ENCODE measurements at regions not wholly inside any gene's neighbourhood (a gene's known extent, or its start where the extent isn't known, plus 50 kb on each side); places are given as distances from the start of the nearest gene placed in this dataset.

DNA sequence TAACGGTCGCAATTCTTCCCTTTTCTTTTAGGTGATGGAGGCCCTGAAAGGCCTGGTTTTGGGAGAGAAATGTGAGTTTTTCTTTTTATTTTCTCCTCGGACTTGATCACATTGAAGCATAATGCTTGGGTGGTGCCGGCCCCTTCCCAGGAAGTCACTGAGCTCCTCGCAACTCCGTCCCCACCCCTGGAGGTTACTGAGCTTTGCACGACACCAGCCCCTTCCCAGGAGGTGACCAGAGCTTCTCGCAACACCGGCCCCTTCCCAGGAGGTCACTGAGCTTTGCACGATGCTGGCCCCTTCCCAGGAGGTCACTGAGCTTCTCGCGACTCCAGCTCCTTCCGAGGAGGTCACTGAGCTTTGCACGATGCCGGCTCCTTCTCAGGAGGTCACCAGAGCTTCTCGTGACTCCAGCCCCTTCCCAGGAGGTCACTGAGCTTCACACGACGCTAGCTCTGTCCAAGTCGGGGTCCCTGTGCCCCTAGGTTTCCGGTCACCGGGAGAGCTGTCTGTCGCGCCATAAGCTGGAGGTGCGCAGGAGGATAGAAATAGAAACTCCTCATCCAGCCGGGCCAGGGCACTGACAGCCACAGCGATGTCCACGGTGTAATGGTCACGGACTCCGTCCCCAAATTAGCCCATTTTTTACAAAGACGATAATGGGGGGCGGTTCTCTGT lies 586.4 kb downstream of the BRD1 start:
- DNase-seq = no peak

DNA sequence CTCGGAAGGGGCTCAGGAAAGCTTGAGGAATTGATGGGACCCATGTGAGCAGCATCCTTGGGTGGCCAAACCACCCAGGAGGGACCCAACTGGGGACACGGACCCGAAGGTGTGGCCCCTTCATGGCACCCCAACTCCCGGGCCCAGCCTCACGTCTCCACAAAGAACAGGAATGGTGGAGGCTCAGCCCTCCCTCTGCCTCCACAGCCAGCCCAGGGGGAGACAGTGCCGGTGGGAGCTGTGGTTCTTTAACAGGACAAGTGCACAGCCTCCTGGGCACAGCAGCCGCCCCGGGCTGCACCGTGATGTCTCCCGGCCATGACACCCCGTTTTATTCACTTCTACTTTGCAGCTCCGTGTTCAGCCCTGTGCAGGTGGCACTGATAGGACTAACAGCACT lies 587.2 kb downstream of the BRD1 start:
- DNase-seq = no peak

- no peak for DNase-seq
Observed at GRCh38 chr22:49240016-49240380, 587.7 kb downstream of the BRD1 start.

DNA sequence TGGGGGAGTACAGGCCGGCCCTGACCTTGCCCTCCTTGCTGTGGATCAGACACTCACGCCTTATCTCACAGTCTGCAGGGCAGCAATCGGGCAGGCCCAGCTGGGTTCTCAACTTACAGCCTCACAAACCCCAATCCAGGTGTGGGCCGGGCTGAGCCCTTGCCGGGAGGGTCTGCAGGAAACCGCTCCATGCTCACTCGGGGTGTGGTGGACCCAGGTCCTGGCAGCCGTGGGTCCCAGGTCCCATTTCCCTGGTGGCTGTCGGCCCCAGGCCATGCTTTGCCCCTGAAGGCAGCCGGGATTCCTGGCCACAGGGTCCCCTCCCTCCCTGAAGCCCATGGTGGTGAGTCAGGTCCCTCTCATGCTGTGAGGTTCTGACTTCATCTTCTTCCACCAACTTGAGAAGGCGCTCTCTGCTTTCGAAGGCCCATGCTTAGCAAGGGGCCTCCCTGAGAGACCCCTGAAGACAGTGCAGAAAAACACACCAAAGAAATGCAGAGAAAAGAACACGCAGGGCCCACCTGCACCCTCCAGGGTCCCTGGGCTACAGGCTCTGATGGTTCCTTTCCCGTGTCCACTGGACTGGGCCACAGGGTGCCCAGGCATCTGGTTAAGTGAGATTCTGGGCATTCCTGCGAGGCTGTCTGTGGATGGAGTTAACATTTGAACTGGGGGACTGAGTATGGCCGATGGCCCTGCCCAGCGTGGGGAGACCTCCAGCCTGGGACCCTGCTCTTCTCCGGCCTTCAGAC lies 588.2 kb downstream of the BRD1 start:
- no peak for DNase-seq

DNA sequence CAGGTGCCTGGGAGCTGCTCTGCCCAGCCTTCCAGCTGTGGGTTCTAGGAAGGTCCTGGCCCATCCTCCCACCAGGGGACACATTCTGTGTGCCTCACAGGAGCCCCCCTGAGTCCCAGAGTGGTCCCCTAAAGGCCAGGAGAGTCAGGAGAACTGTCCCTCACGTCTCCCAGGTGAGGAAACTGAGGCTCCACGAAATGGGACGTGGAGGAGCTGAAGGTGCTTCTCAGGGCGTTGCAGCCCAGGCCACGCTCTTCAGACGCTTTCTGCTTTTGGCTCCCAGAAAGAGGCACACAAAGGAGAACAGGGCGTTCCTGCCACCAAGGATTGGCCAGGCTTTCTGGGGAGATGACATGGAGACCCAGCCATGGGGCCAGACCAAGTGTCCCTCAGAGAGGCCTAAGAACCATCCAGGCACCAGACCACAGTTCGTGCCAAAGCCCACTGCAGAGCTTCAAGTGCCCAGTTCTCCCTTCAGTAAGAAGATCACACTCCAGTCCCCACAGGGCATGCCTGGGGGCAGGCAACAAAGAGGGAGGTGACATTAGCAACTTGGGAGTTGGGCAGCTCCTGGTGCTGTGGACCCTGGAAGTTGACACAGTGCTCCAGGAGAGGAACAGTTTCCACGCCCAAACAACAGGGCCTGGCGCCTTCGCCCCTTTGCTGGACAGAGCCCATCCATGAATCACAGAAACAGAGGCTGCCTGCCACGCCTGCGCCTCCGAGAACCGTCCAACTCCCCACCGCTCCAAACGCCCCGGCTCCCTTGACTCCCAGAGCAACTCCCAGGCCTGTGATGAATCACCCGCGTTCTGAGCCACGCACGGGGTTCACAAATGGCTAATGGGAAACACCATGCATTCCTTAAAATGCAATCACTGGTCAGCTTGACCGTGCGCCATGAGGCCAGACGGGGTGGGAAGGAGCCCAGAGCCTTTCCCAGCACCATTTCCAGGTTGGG lies 589.2 kb downstream of the BRD1 start:
- DNase-seq = no peak

DNA sequence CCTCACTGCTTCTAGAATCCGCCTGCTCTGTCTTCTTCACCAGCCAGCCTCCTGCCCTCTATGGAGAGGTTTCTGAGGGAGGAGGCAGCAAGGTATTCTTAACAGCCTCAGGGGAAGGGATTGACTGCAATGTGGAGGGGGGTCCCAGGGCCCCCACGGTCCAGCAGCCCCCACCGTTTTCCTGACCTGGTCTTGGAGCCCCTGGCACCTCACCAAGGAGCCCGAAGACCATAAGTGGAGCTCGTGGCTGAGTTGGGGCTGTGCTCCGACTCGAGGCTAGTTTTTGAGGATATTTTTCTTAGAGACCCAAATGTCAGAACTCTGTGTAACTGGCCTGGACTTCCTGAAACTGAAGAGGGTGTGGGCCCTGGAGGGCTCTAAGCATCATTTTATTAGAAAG lies 590.0 kb downstream of the BRD1 start:
- no peak for DNase-seq

DNA sequence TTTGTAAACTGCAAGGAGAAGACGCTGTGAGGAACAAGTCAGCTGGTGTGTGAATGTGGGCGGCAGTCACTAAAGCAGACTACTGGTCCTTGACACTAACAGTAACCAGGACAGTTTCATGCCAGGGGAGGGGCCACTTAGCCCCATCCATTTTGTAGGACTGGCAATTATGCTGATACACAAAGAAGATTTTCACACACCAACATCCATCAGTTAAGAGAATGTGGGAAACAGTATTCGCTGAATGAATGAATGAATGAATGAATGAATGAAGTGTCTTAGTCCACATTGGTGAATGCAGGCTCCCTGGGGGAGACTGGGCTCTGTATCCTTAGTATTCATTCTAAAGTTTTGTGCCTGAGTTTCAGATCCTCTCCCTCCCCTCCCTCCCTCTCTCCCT lies 590.4 kb downstream of the BRD1 start:
- DNase-seq = no peak

- no peak for DNase-seq
Observed at GRCh38 chr22:49236541-49237075, 591.1 kb downstream of the BRD1 start.

DNA sequence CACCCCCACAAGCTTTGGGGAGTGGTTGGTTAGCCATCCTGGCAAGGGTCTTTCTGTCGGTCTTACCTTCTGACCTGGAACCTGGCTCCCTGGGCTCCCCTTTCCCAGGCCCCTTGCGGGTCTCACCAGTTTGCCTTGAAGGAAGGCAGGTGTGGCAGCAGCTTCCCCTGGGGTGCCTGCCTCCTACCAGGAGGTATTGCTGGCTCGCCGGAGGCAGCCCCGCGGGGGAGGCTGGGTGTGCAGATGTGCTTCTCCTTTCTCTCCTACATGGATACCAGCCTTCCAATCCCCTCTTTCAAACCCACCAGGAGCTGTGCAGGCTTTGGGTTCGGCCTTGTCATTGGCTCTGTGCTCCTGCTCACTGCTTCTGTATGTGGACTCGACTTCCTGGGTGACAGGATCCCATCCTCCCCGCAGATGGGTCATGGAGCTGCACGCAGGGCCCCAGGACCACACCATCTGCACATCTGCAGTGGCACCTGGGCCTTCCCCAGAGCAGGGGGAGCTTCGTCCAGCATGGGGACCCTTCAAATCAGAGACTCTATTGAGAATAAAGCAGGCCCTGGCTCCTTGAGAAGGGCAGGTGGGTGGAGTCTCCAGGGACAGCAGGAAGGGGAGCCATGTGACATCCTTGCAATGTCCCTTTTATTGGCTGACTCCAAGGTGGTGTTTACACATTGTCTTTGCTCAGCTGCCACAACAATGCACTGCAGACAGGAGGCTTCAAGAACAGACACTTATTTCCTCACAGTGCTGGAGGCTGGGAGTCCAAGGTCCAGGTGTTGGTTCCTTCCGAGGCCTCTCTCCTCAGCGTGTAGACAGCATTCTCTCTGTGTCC lies 592.0 kb downstream of the BRD1 start:
- no peak for DNase-seq

- no peak for DNase-seq
Observed at GRCh38 chr22:49234459-49234858, 593.2 kb downstream of the BRD1 start.

DNA sequence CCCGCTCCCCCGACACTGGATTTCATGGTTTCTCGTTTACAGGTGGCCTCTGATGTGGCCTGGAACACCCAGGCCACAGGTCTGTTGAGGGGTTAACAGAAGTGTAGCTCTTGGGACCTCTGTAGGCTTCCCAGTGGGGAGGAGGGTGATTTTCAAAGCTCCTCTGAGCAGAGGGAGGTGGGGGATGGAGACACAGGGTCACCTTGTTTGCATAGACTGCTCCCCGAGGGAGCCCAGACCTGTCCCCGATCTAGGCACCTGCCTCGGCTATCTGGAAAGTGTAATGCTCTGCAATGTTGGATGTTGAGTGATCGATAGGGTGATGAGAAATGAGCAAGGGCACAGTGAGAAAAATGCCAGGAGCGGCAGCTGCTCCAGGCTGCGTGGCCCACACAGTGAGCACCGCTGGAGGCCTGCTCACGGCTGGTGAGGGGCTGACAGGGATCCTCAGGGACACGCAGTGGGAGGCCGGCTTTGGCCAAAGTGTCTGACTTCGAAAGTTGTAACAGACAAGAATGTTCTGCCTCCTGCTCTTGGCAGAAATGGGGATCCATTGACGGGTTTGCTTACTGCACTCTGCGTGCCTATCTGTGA lies 594.1 kb downstream of the BRD1 start:
- no peak for DNase-seq

- DNase-seq = no peak
Observed at GRCh38 chr22:49232319-49233067, 595.2 kb downstream of the BRD1 start.

DNA sequence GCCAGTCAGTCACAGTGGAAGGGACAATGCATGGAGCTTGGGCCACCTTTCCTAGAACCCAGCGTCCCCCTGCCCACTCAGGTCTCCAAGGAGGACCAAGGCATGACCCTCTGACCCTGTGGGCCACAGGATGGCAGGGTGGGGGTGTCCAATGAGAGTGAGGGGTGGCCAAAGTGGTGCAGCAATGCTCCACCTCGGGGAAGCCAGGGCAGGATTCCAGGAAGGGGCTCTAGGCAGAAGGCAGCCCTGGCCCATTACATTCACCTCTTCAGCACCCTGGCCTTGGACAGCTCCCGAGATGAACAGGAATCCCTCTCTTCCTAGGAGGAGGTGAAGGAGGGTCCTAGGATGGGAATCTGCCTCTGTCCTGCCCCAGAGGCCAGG lies 597.5 kb downstream of the BRD1 start:
- DNase-seq = no peak

GRCh38 chr22:49229483-49230193 lies 598.0 kb downstream of the BRD1 start:
- no peak for DNase-seq

DNA sequence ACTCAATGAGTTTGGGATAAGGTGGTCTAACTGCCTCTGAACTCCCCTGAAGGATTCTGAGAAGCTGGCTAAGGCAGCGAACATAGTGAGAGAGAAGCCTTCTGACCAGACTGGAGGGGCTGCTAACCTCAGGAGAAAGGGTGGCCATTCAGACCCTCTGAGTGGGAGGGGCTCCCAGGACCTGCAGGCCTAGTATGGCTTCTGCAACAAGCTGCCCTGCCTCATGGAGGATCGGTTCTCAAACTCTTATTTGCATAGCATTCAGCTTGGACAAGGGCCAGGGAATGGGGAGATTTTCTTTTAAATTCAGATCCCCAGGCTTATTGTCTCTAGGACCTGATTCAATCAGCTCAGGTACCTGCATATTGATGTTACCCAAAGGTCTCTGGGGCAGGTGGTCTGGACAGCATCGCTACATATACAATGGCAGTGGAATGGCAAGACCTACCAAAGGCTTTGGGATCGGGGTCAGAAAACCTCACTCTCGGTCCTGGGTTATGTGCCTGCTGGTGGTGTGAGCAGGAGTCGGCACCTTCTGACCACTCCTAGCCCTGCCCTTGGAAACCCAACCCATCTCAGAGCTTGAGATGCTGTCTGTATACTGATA lies 599.1 kb downstream of the BRD1 start:
- no peak for DNase-seq

DNA sequence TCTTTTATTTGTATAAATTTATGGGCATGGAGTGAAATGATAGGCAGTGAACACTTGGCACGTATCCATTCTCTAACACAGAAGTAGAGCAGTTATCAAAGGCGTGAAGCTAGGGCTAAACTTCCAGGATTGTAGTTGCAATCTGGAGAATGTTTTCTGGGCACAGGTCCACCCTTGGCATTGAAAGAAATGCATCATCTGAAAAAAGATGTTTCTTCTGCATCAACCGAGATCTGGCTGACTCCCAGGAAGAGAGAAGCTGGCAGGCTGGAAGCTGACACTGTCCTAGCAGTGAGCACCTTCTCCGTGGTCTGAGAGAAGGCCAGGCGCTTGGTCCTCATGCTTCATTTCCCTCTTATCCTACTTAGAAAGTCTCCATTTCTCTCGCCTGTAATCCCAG lies 600.0 kb downstream of the BRD1 start:
- no peak for DNase-seq

DNA sequence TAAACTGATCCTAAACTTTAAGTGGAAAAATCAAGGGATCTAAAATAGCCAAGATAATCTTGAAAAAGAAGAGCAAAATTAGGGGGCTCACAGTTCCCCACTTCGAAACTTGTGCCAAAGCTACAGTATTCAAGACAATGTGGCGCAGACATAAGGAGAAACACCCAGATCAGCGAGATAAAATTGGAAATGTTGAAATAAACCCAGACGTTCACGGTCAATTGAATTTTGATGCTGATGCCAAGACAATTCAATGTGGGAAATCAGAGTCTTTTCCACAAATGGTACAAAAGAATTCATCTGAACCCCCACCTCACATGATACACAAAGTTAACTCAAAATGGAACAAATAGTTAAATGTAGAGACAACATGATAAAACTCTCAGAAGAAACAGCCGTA lies 601.6 kb downstream of the BRD1 start:
- no peak for DNase-seq

GRCh38 chr22:49224243-49224642 lies 603.4 kb downstream of the BRD1 start:
- no peak for DNase-seq

DNA sequence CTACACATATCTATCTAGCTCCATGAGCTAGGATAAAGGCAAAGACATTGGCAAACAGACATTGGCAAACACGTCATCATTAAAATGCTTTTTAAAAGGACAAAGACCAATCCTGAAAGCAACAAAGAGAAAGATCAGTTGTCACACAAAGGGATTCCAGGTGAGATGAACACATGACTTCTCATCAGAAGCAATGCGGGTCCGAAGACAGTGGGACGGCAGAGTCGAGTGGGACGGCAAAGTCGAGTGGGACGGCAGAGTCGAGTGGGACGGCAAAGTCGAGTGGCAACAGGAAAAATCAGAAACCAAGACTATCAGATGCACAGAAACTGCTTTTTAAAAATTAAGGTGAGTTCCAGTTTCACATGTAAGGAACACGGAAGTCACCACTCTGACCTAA lies 609.5 kb downstream of the BRD1 start:
- no peak for DNase-seq

GRCh38 chr22:49216579-49216978 lies 611.1 kb downstream of the BRD1 start:
- no peak for DNase-seq

Measured in SW 1271 (cell line).